ENCODE measurements at regions not wholly inside any gene's neighbourhood (a gene's known extent, or its start where the extent isn't known, plus 50 kb on each side); places are given as distances from the start of the nearest gene placed in this dataset.

DNA sequence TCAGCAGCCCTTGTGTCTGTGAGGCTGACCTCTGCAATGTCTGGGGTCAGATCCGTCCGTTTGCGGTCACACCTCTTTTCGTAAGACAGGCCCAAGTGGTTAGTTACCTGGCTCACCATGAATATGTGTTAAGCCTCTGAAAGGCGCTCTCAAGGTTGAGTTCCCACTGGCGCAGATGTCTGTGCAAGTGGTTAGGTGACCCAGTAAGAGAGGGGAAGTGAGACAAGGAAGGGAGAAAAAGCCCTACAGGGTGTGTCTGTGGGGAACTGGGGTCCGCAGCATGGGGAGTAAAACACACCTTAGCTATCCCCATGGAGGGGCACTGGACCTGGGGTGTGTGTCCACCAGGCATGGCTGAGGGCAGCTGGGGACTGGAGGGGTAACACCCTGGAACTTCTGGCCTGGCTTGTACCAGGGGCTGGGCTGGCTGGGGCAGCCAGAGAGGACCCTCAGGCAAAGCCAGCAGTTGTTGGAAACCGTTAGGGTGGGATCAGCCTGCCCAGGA, 391.6 kb upstream of the PROK2 start:
- Mint-ChIP-seq H3K4me3 (ENCODE audit: unreplicated experiment) (no peak overlapping the region), H3K27me3 (ENCODE audit: low read depth, unreplicated experiment) (peaks cover 19% of the 10 kb centered on the region), H3K4me1 (ENCODE audit: low read depth, unreplicated experiment) (peaks cover 7% of the 10 kb centered on the region), H3K36me3 (ENCODE audit: low read depth, unreplicated experiment) (no peaks in the 10 kb centered on the region), H3K9me3 (ENCODE audit: unreplicated experiment) (peaks cover 2% of the 10 kb centered on the region), H3K27ac (ENCODE audit: unreplicated experiment) (no peak overlapping the region)
- Histone ChIP-seq H3K4me1 (ENCODE audit: insufficient read depth, low read length) (peaks cover 9% of the 10 kb centered on the region), H3K79me2 (ENCODE audit: insufficient read depth, low read length) (no peaks in the 10 kb centered on the region), H3K27me3 (ENCODE audit: insufficient read depth, low read length) (peaks cover 9% of the 10 kb centered on the region), H3K4me2 (ENCODE audit: low read length) (peak overlapping the region; percentile 65), H3K4me3 (ENCODE audit: insufficient read depth, low read depth, low read length) (no peak overlapping the region), H3K36me3 (ENCODE audit: insufficient read depth, low read length) (no peaks in the 10 kb centered on the region), H2AFZ (ENCODE audit: low read depth, low read length) (peak overlapping the region; percentile 65), H3K9ac (ENCODE audit: low read length) (no peak overlapping the region), H3K27ac (ENCODE audit: low read depth, low read length) (no peak overlapping the region), H3K9me3 (ENCODE audit: insufficient read depth, low read depth, low read length) (no peaks in the 10 kb centered on the region), H4K20me1 (ENCODE audit: insufficient read depth, low read length) (no peaks in the 10 kb centered on the region)
- FAIRE-seq (no peak), DNase-seq (ENCODE audit: low read depth) (no peak)
- TF ChIP-seq EZH2 (IDR thresholded peaks at IDR 0.05; ENCODE audit: insufficient read depth, low read length), result no peak
- TF ChIP-seq, protein P1, sequence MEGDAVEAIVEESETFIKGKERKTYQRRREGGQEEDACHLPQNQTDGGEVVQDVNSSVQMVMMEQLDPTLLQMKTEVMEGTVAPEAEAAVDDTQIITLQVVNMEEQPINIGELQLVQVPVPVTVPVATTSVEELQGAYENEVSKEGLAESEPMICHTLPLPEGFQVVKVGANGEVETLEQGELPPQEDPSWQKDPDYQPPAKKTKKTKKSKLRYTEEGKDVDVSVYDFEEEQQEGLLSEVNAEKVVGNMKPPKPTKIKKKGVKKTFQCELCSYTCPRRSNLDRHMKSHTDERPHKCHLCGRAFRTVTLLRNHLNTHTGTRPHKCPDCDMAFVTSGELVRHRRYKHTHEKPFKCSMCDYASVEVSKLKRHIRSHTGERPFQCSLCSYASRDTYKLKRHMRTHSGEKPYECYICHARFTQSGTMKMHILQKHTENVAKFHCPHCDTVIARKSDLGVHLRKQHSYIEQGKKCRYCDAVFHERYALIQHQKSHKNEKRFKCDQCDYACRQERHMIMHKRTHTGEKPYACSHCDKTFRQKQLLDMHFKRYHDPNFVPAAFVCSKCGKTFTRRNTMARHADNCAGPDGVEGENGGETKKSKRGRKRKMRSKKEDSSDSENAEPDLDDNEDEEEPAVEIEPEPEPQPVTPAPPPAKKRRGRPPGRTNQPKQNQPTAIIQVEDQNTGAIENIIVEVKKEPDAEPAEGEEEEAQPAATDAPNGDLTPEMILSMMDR (IDR thresholded peaks at IDR 0.05; ENCODE audit: insufficient read depth, low read depth, low read length), result no peak

DNA sequence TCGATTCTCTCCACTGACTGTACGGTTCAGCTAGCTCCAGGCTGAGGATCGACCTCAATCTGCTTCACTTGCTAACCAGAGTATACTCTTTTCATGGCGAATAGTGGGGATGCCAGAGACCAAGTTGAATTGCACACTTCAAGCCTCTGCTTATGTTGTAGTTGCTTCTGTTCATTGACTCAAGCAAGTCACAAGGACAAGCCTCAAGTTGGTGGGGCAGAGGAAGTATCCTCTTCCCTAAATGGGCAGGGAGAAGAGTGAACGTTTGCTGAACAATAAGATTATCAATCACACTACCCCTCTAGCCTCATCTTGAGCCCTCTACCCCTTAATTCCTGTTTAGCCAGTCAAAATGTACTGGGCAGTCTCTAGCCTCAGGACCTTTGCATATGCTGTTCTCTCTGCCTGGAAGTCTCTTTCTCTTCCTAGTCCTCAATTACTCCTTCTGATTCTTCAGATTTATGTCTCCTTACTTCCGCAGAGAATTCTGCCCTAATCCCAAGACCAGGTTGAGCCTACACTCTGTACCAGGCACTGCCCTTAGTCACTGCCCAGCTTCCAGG, 390.4 kb upstream of the PROK2 start:
- Histone ChIP-seq H3K9ac (ENCODE audit: low read length) (no peak overlapping the region), H3K27ac (ENCODE audit: low read depth, low read length) (no peak overlapping the region), H4K20me1 (ENCODE audit: insufficient read depth, low read length) (no peaks in the 10 kb centered on the region), H3K9me3 (ENCODE audit: insufficient read depth, low read depth, low read length) (no peaks in the 10 kb centered on the region), H3K27me3 (ENCODE audit: insufficient read depth, low read length) (peaks cover 9% of the 10 kb centered on the region), H3K4me1 (ENCODE audit: insufficient read depth, low read length) (peaks cover 9% of the 10 kb centered on the region), H3K4me2 (ENCODE audit: low read length) (no peak overlapping the region), H3K36me3 (ENCODE audit: insufficient read depth, low read length) (no peaks in the 10 kb centered on the region), H3K4me3 (ENCODE audit: insufficient read depth, low read depth, low read length) (no peak overlapping the region), H2AFZ (ENCODE audit: low read depth, low read length) (no peak overlapping the region), H3K79me2 (ENCODE audit: insufficient read depth, low read length) (no peaks in the 10 kb centered on the region)
- TF ChIP-seq, protein P1 (IDR thresholded peaks at IDR 0.05; ENCODE audit: insufficient read depth, low read depth, low read length), result no peak
- no peak for TF ChIP-seq EZH2 (IDR thresholded peaks at IDR 0.05; ENCODE audit: insufficient read depth, low read length)
- Mint-ChIP-seq H3K27me3 (ENCODE audit: low read depth, unreplicated experiment) (peaks cover 15% of the 10 kb centered on the region), H3K36me3 (ENCODE audit: low read depth, unreplicated experiment) (no peaks in the 10 kb centered on the region), H3K27ac (ENCODE audit: unreplicated experiment) (no peak overlapping the region), H3K4me3 (ENCODE audit: unreplicated experiment) (no peak overlapping the region), H3K9me3 (ENCODE audit: unreplicated experiment) (peaks cover 2% of the 10 kb centered on the region), H3K4me1 (ENCODE audit: low read depth, unreplicated experiment) (peaks cover 10% of the 10 kb centered on the region)
- DNase-seq (ENCODE audit: low read depth), result no peak
- no peak for FAIRE-seq

DNA sequence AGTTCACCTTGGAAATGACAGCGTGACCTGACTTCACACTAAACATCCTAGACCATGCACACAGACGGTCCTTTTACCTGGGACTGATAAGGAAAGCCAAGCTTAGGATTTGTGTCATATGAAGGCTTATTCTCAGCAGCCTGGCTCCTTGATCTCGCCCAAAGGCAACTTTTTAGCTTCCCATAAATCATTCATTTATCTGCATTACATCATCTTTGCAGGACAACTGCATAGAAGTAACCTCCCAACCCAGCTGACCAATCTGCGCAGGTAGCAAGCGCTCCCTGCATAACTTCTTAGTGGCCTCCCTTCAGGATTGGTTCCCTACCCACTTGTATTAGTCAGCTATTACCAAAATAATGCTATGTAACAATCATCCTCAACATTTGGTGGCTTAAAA, 389.9 kb upstream of the PROK2 start:
- TF ChIP-seq, protein P1 (IDR thresholded peaks at IDR 0.05; ENCODE audit: insufficient read depth, low read depth, low read length), result no peak
- no peak for TF ChIP-seq EZH2 (IDR thresholded peaks at IDR 0.05; ENCODE audit: insufficient read depth, low read length)
- DNase-seq (ENCODE audit: low read depth), result no peak
- Mint-ChIP-seq H3K36me3 (ENCODE audit: low read depth, unreplicated experiment) (no peaks in the 10 kb centered on the region), H3K4me3 (ENCODE audit: unreplicated experiment) (no peak overlapping the region), H3K27me3 (ENCODE audit: low read depth, unreplicated experiment) (peaks cover 15% of the 10 kb centered on the region), H3K9me3 (ENCODE audit: unreplicated experiment) (peaks cover 2% of the 10 kb centered on the region), H3K27ac (ENCODE audit: unreplicated experiment) (no peak overlapping the region), H3K4me1 (ENCODE audit: low read depth, unreplicated experiment) (peaks cover 10% of the 10 kb centered on the region)
- H3K4me3 ChIP-seq (ENCODE audit: insufficient read depth, low read depth, low read length), result no peak overlapping the region
- no peak overlapping the region for H2AFZ ChIP-seq (ENCODE audit: low read depth, low read length)
- H3K36me3 ChIP-seq (ENCODE audit: insufficient read depth, low read length), result no peaks in the 10 kb centered on the region
- H3K4me2 ChIP-seq (ENCODE audit: low read length), result no peak overlapping the region
- FAIRE-seq, result no peak
- H3K4me1 ChIP-seq (ENCODE audit: insufficient read depth, low read length), result peaks cover 9% of the 10 kb centered on the region
- no peaks in the 10 kb centered on the region for H3K9me3 ChIP-seq (ENCODE audit: insufficient read depth, low read depth, low read length)
- H4K20me1 ChIP-seq (ENCODE audit: insufficient read depth, low read length), result no peaks in the 10 kb centered on the region
- no peak overlapping the region for H3K27ac ChIP-seq (ENCODE audit: low read depth, low read length)
- no peaks in the 10 kb centered on the region for H3K79me2 ChIP-seq (ENCODE audit: insufficient read depth, low read length)
- no peak overlapping the region for H3K9ac ChIP-seq (ENCODE audit: low read length)
- peaks cover 9% of the 10 kb centered on the region for H3K27me3 ChIP-seq (ENCODE audit: insufficient read depth, low read length)

Data from astrocyte (in vitro differentiated cells and primary cell).